HL-60 (cell line): ENCODE measurements at regions not wholly inside any gene's neighbourhood (a gene's known extent, or its start where the extent isn't known, plus 50 kb on each side); places are given as distances from the start of the nearest gene placed in this dataset.

Experiments
- POLR2AphosphoS5 ChIP-seq: IDR thresholded peaks from 2 replicates; pipeline ENCODE4 v1.6.1; 2012; ENCODE audit warnings: low read depth
- REST ChIP-seq: IDR thresholded peaks from 2 replicates; pipeline ENCODE4 v1.6.1; 2012; ENCODE audit warnings: low read depth; ENCODE audit not compliant: insufficient replicate concordance
- SPI1 ChIP-seq: IDR thresholded peaks from 2 replicates; pipeline ENCODE4 v1.6.1; 2012; ENCODE audit warnings: low read depth, mild to moderate bottlenecking, borderline replicate concordance
- TF ChIP-seq, protein P1 (sequence below): IDR thresholded peaks from one replicate; pipeline ENCODE4 v1.5.1; 2011; ENCODE audit warnings: low read length, control low read depth, inconsistent platforms; ENCODE audit not compliant: insufficient read depth

GRCh38 chr2:150167711-150168110 lies 319.8 kb downstream of the RND3 start:
- TF ChIP-seq, protein P1, sequence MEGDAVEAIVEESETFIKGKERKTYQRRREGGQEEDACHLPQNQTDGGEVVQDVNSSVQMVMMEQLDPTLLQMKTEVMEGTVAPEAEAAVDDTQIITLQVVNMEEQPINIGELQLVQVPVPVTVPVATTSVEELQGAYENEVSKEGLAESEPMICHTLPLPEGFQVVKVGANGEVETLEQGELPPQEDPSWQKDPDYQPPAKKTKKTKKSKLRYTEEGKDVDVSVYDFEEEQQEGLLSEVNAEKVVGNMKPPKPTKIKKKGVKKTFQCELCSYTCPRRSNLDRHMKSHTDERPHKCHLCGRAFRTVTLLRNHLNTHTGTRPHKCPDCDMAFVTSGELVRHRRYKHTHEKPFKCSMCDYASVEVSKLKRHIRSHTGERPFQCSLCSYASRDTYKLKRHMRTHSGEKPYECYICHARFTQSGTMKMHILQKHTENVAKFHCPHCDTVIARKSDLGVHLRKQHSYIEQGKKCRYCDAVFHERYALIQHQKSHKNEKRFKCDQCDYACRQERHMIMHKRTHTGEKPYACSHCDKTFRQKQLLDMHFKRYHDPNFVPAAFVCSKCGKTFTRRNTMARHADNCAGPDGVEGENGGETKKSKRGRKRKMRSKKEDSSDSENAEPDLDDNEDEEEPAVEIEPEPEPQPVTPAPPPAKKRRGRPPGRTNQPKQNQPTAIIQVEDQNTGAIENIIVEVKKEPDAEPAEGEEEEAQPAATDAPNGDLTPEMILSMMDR, result no peak
- TF ChIP-seq POLR2AphosphoS5, result no peak
- no peak for TF ChIP-seq SPI1
- TF ChIP-seq REST, result no peak
